HEK293T (cell line): ENCODE measurements at regions not wholly inside any gene's neighbourhood (a gene's known extent, or its start where the extent isn't known, plus 50 kb on each side); places are given as distances from the start of the nearest gene placed in this dataset.
"Not testable (repeated sequence)": the region's sequence is repeated elsewhere in the genome, so short reads cannot be mapped to it uniquely, and the experiment has no call there.

Experiments
- BHLHE40 ChIP-seq: fragments of 450-650 bp; IDR thresholded peaks from 2 replicates; pipeline ENCODE4 v1.6.1; 2016; ENCODE audit warnings: mild to moderate bottlenecking, moderate library complexity, borderline replicate concordance
- ELF4 ChIP-seq: fragments of 450-650 bp; IDR thresholded peaks from 2 replicates; pipeline ENCODE4 v1.6.1; 2017; ENCODE audit warnings: antibody characterized with exemption
- FOXA1 ChIP-seq: fragments of 450-650 bp; IDR thresholded peaks from 2 replicates; pipeline ENCODE4 v1.6.1; 2016; ENCODE audit warnings: mild to moderate bottlenecking
- HDGF ChIP-seq: fragments of 450-650 bp; IDR thresholded peaks from 2 replicates; pipeline ENCODE4 v1.6.1; 2017; ENCODE audit warnings: antibody characterized with exemption, borderline replicate concordance
- L3MBTL2 ChIP-seq: fragments of 450-650 bp; conservative IDR thresholded peaks from 2 replicates; pipeline ENCODE4 v1.6.1; 2016; ENCODE audit warnings: mild to moderate bottlenecking
- NFRKB ChIP-seq: fragments of 450-650 bp; IDR thresholded peaks from 2 replicates; pipeline ENCODE4 v1.6.1; 2016; ENCODE audit warnings: mild to moderate bottlenecking, moderate library complexity
- SUZ12 ChIP-seq: fragments of 450-650 bp; IDR thresholded peaks from 2 replicates; pipeline ENCODE4 v1.6.1; 2016; ENCODE audit warnings: mild to moderate bottlenecking
- ZNF384 ChIP-seq: fragments of 450-650 bp; IDR thresholded peaks from 2 replicates; pipeline ENCODE4 v1.6.1; 2016
- TF ChIP-seq, protein P1 (sequence below): fragments of 450-650 bp; IDR thresholded peaks from 2 replicates; pipeline ENCODE4 v1.6.1; 2016

DNA sequence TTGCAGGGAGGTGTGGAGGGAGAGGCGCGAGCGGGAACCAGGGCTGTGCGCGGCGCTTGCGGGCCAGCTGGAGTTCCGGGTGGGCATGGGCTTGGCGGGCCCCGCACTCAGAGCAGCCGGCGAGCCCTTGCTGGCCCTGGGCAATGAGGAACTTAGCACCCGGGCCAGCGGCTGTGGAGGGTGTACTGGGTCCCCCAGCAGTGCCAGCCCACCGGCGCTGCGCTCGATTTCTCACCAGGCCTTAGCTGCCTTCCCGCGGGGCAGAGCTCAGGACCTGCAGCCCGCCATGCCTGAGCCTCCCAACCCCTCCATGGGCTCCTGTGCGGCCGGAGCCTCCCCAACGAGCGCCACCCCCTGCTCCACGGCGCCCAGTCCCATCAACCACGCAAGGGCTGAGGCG lies 243.2 kb downstream of the TFAP2A start:
- TF ChIP-seq BHLHE40, NFRKB, FOXA1, SUZ12, ELF4, HDGF, L3MBTL2, ZNF384: not testable (repeated sequence)
- TF ChIP-seq, protein P1, sequence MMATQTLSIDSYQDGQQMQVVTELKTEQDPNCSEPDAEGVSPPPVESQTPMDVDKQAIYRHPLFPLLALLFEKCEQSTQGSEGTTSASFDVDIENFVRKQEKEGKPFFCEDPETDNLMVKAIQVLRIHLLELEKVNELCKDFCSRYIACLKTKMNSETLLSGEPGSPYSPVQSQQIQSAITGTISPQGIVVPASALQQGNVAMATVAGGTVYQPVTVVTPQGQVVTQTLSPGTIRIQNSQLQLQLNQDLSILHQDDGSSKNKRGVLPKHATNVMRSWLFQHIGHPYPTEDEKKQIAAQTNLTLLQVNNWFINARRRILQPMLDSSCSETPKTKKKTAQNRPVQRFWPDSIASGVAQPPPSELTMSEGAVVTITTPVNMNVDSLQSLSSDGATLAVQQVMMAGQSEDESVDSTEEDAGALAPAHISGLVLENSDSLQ = not testable (repeated sequence)
